Kidney (tissue), 13 donors: ENCODE measurements at regions not wholly inside any gene's neighbourhood (a gene's known extent, or its start where the extent isn't known, plus 50 kb on each side); places are given as distances from the start of the nearest gene placed in this dataset.

Experiments
- DNase-seq, 5 donors: peaks; one replicate each; pipeline ENCODE4 v3.0.0-alpha.2; 2013 to 2020
- FAIRE-seq: peaks from 2 replicates; lab custom pipeline; 2012; peaks lifted over from hg19 to GRCh38; lab: Jason Lieb, UNC
- H3K27ac ChIP-seq, 2 donors: one replicate each; pipeline ENCODE4 v1.7.0; 2013; ENCODE audit warnings: low read depth in 2 of 2, low read length in 2 of 2, inconsistent platforms in 1 of 2
- H3K27me3 ChIP-seq: one replicate; pipeline ENCODE4 v1.7.1; 2013; ENCODE audit warnings: low read length, inconsistent platforms; ENCODE audit not compliant: control insufficient read depth, insufficient read depth
- H3K36me3 ChIP-seq, 3 donors: one replicate each; pipeline versions ENCODE4 v1.7.0 to v1.7.1; 2013; ENCODE audit warnings: low read length in 3 of 3, control low read depth in 1 of 3, inconsistent platforms in 1 of 3; ENCODE audit not compliant: insufficient read depth in 3 of 3, control insufficient read depth in 2 of 3
- H3K4me1 ChIP-seq, 3 donors: one replicate each; pipeline versions ENCODE4 v1.7.0 to v1.7.1; 2013; ENCODE audit warnings: low read length in 3 of 3, inconsistent platforms in 1 of 3, low read depth in 1 of 3; ENCODE audit not compliant: control insufficient read depth in 2 of 3, insufficient read depth in 2 of 3
- H3K4me3 ChIP-seq, 3 donors: one replicate each; pipeline versions ENCODE4 v1.7.0 to v1.8.1; 2013; ENCODE audit warnings: low read length in 3 of 3, control low read depth in 1 of 3, inconsistent platforms in 1 of 3
- H3K9ac ChIP-seq, 3 donors: one replicate each; pipeline versions ENCODE4 v1.7.0 to v1.7.1; 2013; ENCODE audit warnings: low read length in 3 of 3, control low read depth in 1 of 3, inconsistent platforms in 1 of 3
- H3K9me3 ChIP-seq, 3 donors: one replicate each; pipeline versions ENCODE4 v1.7.0 to v1.7.1; 2013; ENCODE audit warnings: low read length in 3 of 3, control low read depth in 1 of 3, inconsistent platforms in 1 of 3; ENCODE audit not compliant: control insufficient read depth in 2 of 3, insufficient read depth in 1 of 3
- CTCF ChIP-seq: IDR thresholded peaks from 3 replicates; pipeline ENCODE4 v1.5.1; 2012; ENCODE audit warnings: mild to moderate bottlenecking, moderate library complexity, borderline replicate concordance; ENCODE audit not compliant: insufficient read depth; ENCODE audit errors: extremely low read depth
- intact Hi-C: fragments of 100-400 bp; cut with DNase I; formaldehyde crosslinking; loops from one replicate; pipeline ENCODE4 v1.11.1; 2022
- donor health status: control.
- donor health status: control.
- donor health status: control.
- donor health status: control.
- donor health status: control.
- donor health status: DM: yes; HTN: yes; CAD: no.
- donor health status: Normal renal cell carcinoma (clear cell type).

- DNase-seq = no peak
- Histone ChIP-seq H3K36me3 (no peaks in the 10 kb centered on the region), H3K9ac (no peak overlapping the region), H3K27ac (no peak overlapping the region), H3K4me1 (no peaks in the 10 kb centered on the region), H3K27me3 (no peaks in the 10 kb centered on the region), H3K4me3 (no peak overlapping the region), H3K9me3 (no peaks in the 10 kb centered on the region)
- no peak for TF ChIP-seq CTCF
- intact Hi-C loops = no loop called here
- no peak for FAIRE-seq
Observed at GRCh38 chrX:38940547-38940946, 139.3 kb downstream of the MID1IP1 start.

GRCh38 chrX:38941675-38942074 lies 140.4 kb downstream of the MID1IP1 start:
- no peaks in the 10 kb centered on the region for H3K9me3 ChIP-seq
- intact Hi-C loops = no loop called here
- no peaks in the 10 kb centered on the region for H3K27me3 ChIP-seq
- no peak overlapping the region for H3K9ac ChIP-seq
- no peaks in the 10 kb centered on the region for H3K36me3 ChIP-seq
- no peak overlapping the region for H3K27ac ChIP-seq
- no peak overlapping the region for H3K4me3 ChIP-seq
- no peak for TF ChIP-seq CTCF
- DNase-seq = no peak
- H3K4me1 ChIP-seq = no peaks in the 10 kb centered on the region
- FAIRE-seq = no peak

GRCh38 chrX:38943120-38943519 lies 141.9 kb downstream of the MID1IP1 start:
- no peak for FAIRE-seq
- H3K27me3 ChIP-seq = no peaks in the 10 kb centered on the region
- H3K9ac ChIP-seq = no peak overlapping the region
- no peak for DNase-seq
- H3K36me3 ChIP-seq = no peaks in the 10 kb centered on the region
- H3K9me3 ChIP-seq = peaks cover 0 to under 1% (median 0%) of the 10 kb centered on the region in 3 donors
- no peak overlapping the region for H3K27ac ChIP-seq
- intact Hi-C loops = no loop called here
- no peaks in the 10 kb centered on the region for H3K4me1 ChIP-seq
- H3K4me3 ChIP-seq = no peak overlapping the region
- TF ChIP-seq CTCF = no peak

GRCh38 chrX:38948046-38948445 lies 146.8 kb downstream of the MID1IP1 start:
- no peak overlapping the region for H3K4me3 ChIP-seq
- no peak for DNase-seq
- H3K27me3 ChIP-seq = no peaks in the 10 kb centered on the region
- H3K9ac ChIP-seq = no peak overlapping the region
- no peaks in the 10 kb centered on the region for H3K36me3 ChIP-seq
- peaks cover 0 to 1% (median 0%) of the 10 kb centered on the region in 3 donors for H3K9me3 ChIP-seq
- intact Hi-C loops = no loop called here
- no peak for TF ChIP-seq CTCF
- FAIRE-seq = no peak
- H3K27ac ChIP-seq = no peak overlapping the region
- no peaks in the 10 kb centered on the region for H3K4me1 ChIP-seq
